GM12892 (cell line): ENCODE measurements at regions not wholly inside any gene's neighbourhood (a gene's known extent, or its start where the extent isn't known, plus 50 kb on each side); places are given as distances from the start of the nearest gene placed in this dataset.

Experiments
- DNase-seq: peaks from one replicate; pipeline ENCODE4 v3.0.0; 2011; ENCODE audit not compliant: insufficient read length
- FAIRE-seq: peaks from 2 replicates; lab custom pipeline; 2011; peaks lifted over from hg19 to GRCh38; lab: Jason Lieb, UNC
- POLR2A ChIP-seq: IDR thresholded peaks from 2 replicates; pipeline ENCODE4 v1.6.1; 2011; ENCODE audit warnings: low read depth, low read length, control low read depth
- POLR2AphosphoS5 ChIP-seq: IDR thresholded peaks from 2 replicates; pipeline ENCODE4 v1.6.1; 2011; ENCODE audit warnings: low read depth, low read length, control low read depth
- TAF1 ChIP-seq: IDR thresholded peaks from 2 replicates; pipeline ENCODE4 v1.6.1; 2011; ENCODE audit warnings: low read depth, mild to moderate bottlenecking, control low read depth, low read length, borderline replicate concordance

GRCh38 chr18:28999726-29000125 lies 822.8 kb upstream of the CDH2 start:
- DNase-seq = no peak
- no peak for FAIRE-seq
- TF ChIP-seq POLR2AphosphoS5 (no peak), TAF1 (no peak), POLR2A (no peak)

GRCh38 chr18:28995319-28995718 lies 818.4 kb upstream of the CDH2 start:
- DNase-seq (no peak), FAIRE-seq (no peak)
- TF ChIP-seq POLR2A (no peak), POLR2AphosphoS5 (no peak), TAF1 (no peak)

- no peak for FAIRE-seq
- no peak for DNase-seq
- TF ChIP-seq POLR2AphosphoS5 (no peak), POLR2A (no peak)
Observed at GRCh38 chr18:28984731-28985130, 807.8 kb upstream of the CDH2 start.

GRCh38 chr18:28974504-28974903 lies 797.6 kb upstream of the CDH2 start:
- TF ChIP-seq POLR2AphosphoS5 (no peak), TAF1 (no peak)
- DNase-seq (no peak), FAIRE-seq (no peak)

GRCh38 chr18:28973324-28973723 lies 796.4 kb upstream of the CDH2 start:
- DNase-seq = no peak
- no peak for FAIRE-seq
- no peak for TF ChIP-seq TAF1
- TF ChIP-seq POLR2AphosphoS5 = no peak
- no peak for TF ChIP-seq POLR2A

GRCh38 chr18:28972333-28972907 lies 795.5 kb upstream of the CDH2 start:
- no peak for DNase-seq

GRCh38 chr18:28963481-28963880 lies 786.6 kb upstream of the CDH2 start:
- FAIRE-seq (no peak), DNase-seq (no peak)
- TF ChIP-seq POLR2A (no peak), TAF1 (no peak), POLR2AphosphoS5 (no peak)

More at GRCh38 chr18:28972333-28972907, 795.5 kb upstream of the CDH2 start:
- FAIRE-seq = no peak
- TF ChIP-seq POLR2AphosphoS5 (no peak), POLR2A (no peak), TAF1 (no peak)

- DNase-seq (no peak), FAIRE-seq (no peak)
- TF ChIP-seq POLR2AphosphoS5 (no peak), TAF1 (no peak), POLR2A (no peak)
Observed at GRCh38 chr18:28961669-28962228, 784.8 kb upstream of the CDH2 start.

GRCh38 chr18:28960146-28960545 lies 783.2 kb upstream of the CDH2 start:
- TF ChIP-seq POLR2A = no peak
- TF ChIP-seq TAF1 = no peak
- no peak for TF ChIP-seq POLR2AphosphoS5
- FAIRE-seq (no peak), DNase-seq (no peak)

GRCh38 chr18:28952339-28952738 lies 775.4 kb upstream of the CDH2 start:
- FAIRE-seq (no peak), DNase-seq (no peak)
- no peak for TF ChIP-seq POLR2AphosphoS5

GRCh38 chr18:28947900-28948299 lies 771.0 kb upstream of the CDH2 start:
- TF ChIP-seq POLR2A (no peak), TAF1 (no peak)
- DNase-seq (no peak), FAIRE-seq (no peak)

- no peak for FAIRE-seq
Observed at GRCh38 chr18:28946471-28946870, 769.5 kb upstream of the CDH2 start.

GRCh38 chr18:28922936-28923335 lies 746.0 kb upstream of the CDH2 start:
- no peak for DNase-seq
- TF ChIP-seq TAF1 (no peak), POLR2AphosphoS5 (no peak), POLR2A (no peak)
- no peak for FAIRE-seq

More at GRCh38 chr18:28946471-28946870, 769.5 kb upstream of the CDH2 start:
- DNase-seq = no peak
- TF ChIP-seq POLR2A = no peak
- no peak for TF ChIP-seq POLR2AphosphoS5
- no peak for TF ChIP-seq TAF1
